GM18868 (cell line): ENCODE measurements at regions not wholly inside any gene's neighbourhood (a gene's known extent, or its start where the extent isn't known, plus 50 kb on each side); places are given as distances from the start of the nearest gene placed in this dataset.
"Not testable (repeated sequence)": the region's sequence is repeated elsewhere in the genome, so short reads cannot be mapped to it uniquely, and the experiment has no call there.

Experiments used
- ATAC-seq: cut with Tn5 transposase; IDR thresholded peaks from one replicate; pipeline ENCODE4 v1.9.1; 2021; ENCODE audit warnings: mild to moderate bottlenecking, moderate library complexity; ENCODE audit not compliant: unreplicated experiment

DNA sequence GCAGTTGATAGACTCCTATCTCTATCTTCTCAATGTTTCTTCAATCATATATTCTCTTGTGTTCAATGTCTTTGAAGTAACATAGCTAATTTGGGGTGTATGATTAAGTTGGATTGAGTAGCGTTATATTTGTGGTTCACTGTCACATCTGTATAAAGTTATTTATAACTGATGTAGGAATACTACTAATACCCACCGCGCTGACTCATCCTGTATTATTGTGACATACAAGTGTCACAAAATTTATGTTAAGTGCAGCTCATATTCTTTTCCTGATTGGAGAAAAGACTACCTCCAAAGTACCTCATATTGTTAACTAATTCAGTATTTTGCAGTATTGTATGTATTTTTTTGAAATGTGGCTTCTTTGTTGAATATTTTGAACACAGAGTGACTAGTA lies 940.8 kb downstream of the SLC6A15 start:
- no peak for ATAC-seq

DNA sequence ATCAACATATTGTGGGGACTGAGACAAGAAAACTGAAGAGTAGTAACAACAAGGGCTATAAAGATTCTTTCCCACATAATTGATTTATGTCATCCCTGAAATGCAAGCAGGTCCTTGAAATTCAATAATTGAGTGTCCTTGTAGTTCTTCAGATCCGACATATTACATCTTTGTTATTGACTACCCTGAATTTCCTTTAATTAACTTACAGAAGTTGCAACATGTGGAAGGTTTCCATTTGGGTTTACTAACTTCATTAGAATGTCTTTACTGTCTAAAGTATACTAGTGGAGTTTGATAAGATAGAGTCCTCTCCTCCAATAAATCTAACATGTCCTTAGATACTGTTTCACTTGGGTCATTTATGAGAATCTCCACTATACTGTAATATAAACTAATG lies 951.8 kb downstream of the SLC6A15 start:
- ATAC-seq: no peak

GRCh38 chr12:83958997-83959396 lies 953.6 kb downstream of the SLC6A15 start:
- peak; percentile 85 for ATAC-seq

DNA sequence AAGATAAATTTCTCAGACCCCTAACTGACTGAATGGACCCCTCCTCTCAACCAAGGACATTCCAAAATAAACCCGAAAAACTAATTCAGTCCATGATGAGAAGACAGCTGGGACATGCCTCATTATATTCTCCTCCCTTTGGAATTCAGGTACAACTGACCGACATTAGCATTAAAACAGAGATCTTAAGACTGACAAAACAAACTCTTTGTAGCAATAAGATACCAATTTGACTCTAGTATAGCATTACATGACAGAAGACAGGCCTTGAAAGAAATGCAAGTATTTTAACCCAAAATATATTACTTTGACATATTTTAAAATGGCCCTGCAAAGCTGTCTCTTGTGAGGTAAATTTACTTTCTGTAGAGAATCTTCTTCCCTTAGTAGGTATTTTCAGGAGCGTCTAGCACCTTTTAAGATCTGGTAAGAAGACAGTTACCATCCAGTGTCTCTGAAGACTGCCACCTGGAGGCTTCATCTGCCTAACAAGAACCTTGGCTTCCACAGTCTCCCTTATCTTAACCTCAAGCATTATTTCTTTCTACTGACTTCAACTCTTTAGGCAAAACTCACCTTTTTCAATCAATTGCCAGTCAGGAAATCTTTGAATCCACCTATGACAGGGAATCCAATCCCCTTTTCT lies 957.5 kb downstream of the SLC6A15 start:
- ATAC-seq: no peak

GRCh38 chr12:83954071-83954789 lies 958.4 kb downstream of the SLC6A15 start:
- ATAC-seq: no peak

DNA sequence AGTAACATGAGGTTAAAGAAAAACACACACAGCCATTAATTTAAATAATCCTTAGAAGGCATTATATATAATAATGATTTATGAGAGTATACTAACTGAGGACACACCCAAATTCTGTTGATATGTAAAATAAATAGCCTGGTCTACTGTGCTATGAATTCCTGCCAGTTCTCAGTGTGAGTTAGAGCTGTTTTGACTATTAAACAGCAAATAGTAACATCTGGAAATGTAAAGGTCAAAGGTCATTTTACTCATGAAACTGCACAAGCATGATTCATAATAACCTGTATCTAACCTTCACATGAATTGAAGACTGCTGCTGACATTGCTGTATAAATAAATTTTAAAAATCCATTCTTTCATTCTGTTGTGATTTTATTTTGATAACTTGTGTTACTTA lies 966.7 kb downstream of the SLC6A15 start:
- ATAC-seq: peak; percentile 59

DNA sequence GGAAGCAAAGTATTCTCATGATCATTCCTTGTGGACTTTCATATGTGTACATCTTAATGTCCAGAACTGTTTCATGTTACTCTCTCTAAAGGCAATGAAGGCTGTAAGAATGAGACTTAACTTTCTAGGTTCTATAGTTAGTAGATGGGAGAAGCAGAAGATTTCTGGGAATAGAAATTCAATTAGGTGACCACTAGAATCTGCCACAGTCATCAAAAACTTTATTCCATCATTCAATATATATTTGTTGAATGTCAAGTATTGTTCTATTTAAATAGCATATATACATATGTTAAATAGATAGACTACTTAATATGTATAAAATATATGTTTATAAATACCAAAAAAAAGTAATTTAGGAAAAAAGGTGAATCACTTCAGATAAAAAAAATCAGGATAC lies 972.9 kb downstream of the SLC6A15 start:
- ATAC-seq: no peak

DNA sequence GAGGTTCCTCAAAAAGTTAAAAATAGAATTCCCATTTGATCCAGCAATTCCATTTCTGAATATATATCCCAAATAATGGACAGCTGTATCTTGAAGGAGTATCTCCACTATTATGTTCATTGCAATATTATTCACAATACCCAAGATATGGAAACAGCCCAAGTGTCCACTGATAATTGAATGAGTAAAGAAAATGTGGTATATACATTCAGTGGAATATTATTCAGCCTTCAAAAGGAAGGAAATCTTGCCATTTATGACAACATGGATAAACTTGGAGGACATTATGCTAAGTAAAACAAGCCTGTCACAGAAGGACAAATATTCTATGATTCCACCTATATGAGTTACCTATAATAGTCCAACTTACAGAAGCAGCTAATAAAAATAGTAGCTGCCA lies 979.0 kb downstream of the SLC6A15 start:
- no peak for ATAC-seq

- ATAC-seq: no peak
Measured at GRCh38 chr12:83932011-83932410, 980.6 kb downstream of the SLC6A15 start.

- ATAC-seq: no peak
Measured at GRCh38 chr12:83931451-83931850, 981.1 kb downstream of the SLC6A15 start.

DNA sequence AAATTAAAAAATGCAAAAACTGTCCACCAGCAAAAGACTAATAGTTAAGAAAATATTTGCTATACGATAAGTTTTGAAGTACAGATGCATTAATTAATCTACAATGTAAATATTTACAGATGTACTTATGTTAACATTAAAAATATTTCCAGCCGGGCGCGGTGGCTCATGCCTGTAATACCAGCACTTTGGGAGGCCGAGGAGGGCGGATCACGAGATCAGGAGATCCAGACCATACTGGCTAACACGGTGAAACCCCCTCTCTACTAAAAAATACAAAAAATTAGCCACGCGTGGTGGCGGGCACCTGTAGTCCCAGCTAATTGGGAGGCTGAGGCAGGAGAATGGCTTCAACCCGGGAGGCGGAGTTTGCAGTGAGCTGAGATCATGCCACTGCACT lies 982.8 kb downstream of the SLC6A15 start:
- ATAC-seq: not testable (repeated sequence)

DNA sequence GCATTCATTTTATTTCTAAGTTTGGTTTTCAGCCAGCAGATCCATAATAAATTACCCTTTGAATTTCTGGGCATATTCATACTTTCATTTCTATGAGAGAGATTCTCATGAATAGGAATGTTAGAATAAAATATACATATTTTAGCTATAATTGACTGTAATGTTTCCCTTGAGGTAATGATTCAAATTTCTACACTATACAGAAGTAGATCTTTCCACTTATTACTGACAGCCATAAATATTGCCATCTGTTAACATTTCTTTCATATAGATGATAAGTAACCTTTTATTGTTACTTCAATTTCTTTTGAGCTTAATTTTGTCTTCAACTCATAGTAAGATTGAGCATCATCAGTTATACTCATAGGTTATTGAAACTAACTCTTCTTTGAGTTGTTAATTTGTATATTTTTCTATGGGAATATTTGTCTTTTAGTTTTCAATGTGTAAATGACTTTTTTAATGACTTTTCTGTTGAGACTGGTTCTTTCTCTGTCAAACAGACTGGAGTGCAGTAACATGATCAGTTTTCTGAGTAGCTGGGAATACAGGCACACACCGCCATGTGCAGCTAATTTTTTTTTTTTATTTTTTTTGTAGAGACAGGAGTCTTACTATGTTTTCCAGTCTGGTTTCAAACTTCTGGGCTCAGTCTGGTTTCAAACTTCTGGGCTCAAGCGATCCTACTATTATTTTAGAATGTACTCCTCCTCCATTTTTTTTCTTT lies 991.6 kb downstream of the SLC6A15 start:
- no peak for ATAC-seq

DNA sequence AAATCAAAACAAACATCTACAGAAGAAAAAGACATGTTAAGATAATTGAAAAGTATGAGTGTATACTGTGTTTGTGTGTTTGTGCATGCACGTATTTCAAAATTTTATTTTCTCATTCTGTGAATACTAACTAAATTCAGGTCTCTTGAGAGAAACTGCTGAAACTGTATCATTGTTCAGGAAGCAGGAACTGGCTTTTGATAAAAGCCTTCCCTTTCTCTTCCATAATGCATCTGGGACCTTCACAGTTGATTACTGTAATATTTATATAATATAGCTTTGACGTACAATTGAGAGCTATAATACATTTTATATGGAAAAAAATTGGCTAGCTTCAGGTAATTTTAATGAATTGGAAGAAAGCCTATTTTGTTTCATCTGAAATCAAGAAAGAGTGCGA lies 993.5 kb downstream of the SLC6A15 start:
- no peak for ATAC-seq

- ATAC-seq: no peak
Measured at GRCh38 chr12:83904175-83904574, 1008.4 kb downstream of the SLC6A15 start.

GRCh38 chr12:83896416-83896815 lies 1016.2 kb downstream of the SLC6A15 start:
- no peak for ATAC-seq

- no peak for ATAC-seq
Measured at GRCh38 chr12:83893101-83893500, 1019.5 kb downstream of the SLC6A15 start.

GRCh38 chr12:83889745-83890144 lies 1022.9 kb downstream of the SLC6A15 start:
- ATAC-seq: no peak

- ATAC-seq: no peak
Measured at GRCh38 chr12:83886479-83886878, 1026.1 kb downstream of the SLC6A15 start.

GRCh38 chr12:83870921-83871599 lies 1041.5 kb downstream of the SLC6A15 start:
- not testable (repeated sequence) for ATAC-seq

GRCh38 chr12:83866477-83866876 lies 1046.1 kb downstream of the SLC6A15 start:
- ATAC-seq: no peak

GRCh38 chr12:83865431-83865830 lies 1047.2 kb downstream of the SLC6A15 start:
- no peak for ATAC-seq
